Activated CD4-positive, alpha-beta T cell treated with anti-CD3 and anti-CD28 coated beads, Interleukin-2, amount 50 U/mL, for 1 hour (primary cell): ENCODE measurements at regions not wholly inside any gene's neighbourhood (a gene's known extent, or its start where the extent isn't known, plus 50 kb on each side); places are given as distances from the start of the nearest gene placed in this dataset.
A peak's percentile ranks its signal among the peaks of the same experiment; 100 is the strongest.
"Not testable (repeated sequence)": the region's sequence is repeated elsewhere in the genome, so short reads cannot be mapped to it uniquely, and the experiment has no call there.

Experiments used
- DNase-seq: peaks from one replicate; pipeline ENCODE4 v3.0.0-alpha.2; 2020

DNA sequence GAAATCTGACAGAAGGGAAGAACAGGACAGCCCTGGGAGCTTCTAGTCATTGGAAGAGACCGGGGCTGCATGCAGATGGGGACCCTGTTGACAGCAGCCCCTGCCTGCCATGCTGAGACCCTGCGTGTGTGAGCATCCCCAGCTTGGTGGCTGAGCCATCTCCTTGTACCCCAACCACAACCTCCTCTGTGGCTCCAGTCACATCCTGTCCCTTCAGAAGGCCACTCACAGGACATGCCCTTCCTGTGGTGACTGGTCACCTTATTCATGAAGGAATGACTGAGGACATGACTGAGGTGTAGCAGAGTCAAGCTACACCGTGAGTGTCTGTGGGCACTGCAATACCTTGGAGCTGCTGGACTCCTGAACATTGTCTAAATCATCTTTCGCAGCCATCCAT is 141.8 kb upstream of the ERRFI1 start:
- no peak for DNase-seq

DNA sequence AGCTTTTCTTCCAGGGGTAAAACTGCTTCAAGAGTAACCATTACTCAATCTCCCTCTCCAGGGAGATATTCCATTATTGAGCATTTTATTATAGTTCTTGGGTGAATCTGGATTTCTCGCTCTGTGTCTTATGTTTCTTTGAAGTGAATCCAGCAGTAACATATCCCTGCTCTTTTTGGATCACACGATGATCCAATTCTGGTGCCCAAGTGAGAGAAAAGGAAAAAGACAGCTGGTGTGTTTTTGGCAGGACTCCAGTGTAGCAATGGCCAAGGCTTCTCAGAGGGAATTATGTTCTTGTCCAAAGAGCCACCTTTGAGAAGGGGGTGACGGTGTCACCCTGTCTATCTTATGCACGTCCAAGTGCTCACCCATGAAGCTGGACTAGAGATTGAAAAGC is 140.3 kb upstream of the ERRFI1 start:
- no peak for DNase-seq

DNA sequence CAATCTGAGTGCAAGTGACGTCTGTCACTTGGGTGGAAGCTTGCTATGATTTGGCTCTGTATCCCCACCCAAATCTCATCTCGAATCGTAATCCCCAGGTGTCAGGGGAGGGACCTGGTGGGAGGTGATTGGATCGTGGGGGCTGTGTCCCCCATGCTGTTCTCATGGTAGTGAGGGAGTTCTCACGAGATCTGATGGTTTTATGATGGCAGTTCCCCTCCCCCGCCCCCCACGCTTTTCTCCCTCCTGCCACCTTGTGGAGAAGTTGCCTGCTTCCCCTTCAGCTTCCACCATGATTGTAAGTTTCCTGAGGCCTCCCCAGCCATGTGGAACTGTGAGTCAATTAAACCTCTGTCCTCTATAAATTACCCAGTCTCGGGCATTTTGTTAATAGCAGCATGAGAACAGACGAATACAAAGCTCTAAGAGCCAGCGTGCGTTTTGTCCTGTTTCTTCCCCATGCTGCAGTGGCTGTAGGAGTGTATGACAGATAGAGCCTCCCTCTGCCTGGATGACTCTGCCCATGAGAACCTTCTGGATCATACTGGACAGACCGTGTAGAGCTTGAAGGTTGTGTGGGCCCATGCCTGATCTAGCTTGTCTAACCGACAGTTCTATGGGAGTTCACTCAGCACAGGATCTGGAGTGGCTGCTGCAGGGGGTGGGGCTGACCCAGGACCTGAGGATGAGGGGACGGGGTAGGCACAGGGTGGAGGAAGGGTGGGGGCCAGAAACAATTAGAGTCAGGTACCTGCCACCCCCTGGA is 139.7 kb upstream of the ERRFI1 start:
- no peak for DNase-seq

DNA sequence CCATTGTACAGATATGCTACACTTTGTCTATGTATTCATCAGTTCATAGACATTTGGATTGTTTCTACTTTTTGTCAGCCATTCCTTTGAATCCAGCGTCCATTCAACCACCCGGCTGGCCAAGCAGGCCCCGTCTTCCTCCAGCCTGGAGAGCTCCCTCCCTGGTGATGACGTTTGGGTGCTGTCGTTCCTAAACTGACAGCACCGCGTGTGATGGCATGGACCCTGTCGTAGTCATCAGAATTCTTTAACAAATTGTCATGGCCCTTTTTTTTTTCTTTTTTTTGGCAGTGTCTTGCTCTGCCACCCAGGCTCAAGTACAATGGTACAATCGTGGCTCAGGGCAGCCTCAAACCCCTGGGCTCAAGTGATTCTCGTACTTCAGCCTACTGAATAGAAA is 138.6 kb upstream of the ERRFI1 start:
- no peak for DNase-seq

DNA sequence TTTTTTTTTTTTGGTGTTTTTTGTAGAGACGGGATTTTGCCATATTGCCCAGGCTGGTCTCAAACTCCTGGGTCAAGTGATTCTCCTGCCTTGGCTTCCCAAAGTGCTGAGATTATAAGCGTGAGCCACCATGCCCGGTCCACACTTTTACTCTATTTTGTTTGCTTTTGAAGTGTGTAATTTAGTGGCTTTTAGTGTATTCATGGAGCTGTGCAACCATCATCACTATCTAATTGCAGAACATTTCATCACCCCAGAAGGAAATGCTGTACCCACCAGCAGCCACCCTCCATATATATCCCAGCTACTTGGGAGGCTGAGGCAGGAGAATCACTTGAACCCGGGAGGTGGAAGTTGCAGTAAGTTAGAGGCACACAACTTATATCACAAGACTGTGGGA is 136.9 kb upstream of the ERRFI1 start:
- no peak for DNase-seq

DNA sequence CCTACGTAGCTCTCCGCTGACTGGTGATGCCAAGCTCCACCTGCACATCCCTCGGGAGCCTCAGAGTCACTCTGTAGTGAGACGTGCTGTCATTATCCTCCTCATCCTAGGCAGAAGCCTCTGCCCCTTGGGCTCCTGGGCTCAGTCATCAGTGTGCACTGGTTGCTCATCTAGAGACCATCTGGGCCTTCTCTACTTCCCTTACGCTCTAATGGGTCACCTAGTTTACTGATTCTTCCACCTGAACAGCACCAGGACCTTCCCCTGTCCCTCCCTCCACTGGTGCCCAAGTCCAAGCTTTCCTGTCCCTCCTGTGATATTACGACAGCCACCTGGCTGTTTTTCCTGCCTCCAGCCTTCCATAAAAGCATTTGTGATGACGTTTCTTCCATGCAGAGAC is 136.1 kb upstream of the ERRFI1 start:
- DNase-seq = no peak

DNA sequence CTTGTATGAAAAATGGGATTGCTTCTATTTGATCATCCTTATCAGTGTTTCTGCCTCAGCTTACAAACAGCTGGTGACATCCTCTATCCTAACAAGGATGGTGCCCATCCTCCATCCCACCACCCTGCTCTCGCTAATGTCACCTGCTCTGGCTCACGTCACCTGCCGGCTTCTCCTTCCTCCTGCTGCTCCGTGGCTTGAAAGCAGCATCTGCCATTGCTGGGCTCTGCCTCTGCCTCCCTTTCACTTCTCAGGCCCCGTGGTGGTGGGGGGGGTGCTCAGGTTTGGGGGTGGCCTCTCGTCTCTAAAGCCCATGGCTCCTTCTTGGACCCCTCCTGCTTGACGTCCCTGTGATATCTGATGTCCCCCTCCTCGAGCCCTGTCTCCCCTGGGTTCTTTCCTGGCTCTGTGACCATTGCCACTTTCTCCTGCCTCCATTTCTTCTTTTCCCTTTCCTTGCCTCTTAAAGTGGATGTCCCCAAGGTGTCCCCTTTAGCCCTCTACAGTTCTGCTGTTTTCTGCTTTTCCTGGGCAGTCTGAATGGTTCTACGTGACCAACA is 135.5 kb upstream of the ERRFI1 start:
- DNase-seq = no peak

DNA sequence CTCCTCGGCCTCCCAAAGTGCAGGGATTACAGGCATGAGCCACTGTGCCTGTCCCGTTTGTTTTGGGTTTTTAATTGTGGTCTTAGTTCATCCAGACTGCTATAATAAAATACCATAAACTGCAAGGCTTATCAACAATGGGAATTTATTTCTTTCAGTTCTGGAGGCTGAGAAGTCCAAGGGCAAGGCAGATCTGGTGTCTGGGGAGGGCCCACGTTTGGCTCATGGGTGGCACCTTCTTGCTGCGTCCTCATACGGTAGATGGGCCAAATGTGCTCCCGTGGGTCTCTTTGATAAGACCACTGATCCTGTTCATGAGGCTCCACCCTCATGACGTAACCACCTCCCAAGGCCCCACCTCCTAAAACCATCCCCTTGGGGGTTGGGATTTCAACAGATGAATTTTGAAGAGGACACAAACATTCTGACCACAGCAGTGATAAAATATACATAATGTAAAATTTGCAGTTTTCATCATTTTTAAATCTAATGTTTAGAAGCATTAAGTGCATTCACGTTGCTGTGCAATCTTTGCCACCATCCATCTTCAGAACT is 133.4 kb upstream of the ERRFI1 start:
- DNase-seq = no peak

DNA sequence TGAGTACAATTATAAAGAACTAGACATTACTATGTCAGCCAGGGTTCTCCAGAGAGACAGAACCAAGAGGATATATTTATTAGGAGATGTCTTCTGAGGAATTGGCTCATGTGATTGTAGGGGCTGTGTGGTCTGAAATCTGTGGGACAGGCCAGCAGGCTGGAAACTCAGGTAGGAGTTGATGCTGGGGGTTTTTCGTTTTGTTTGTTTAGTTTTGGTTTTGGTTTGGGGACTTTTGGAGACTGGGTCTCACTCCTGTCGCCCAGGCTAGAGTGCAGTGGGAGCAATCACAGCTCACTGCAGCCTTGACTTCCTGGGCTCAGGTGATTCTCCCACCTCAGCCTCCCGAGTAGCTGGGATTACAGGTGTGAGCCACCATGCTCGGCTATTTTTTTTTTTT is 132.9 kb upstream of the ERRFI1 start:
- no peak for DNase-seq

DNA sequence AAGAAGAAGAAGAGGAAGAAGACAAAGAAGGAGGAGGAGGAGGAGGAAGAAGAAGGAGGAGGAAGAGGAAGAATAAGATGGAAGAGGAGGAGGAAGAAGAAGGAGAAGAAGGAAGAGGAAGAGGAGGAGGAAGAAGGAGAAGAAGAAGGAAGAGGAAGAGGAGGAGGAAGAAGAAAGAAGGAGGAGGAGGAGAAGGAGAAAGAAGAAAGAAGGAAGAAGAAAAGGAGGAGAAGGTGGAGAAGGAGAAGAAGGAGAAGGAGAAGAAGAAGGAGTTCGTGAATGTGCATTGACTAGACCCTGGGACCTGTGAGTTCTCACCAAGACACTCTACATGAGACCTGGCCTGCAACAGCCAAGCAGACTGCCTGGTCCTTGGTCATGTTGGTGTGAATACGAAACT is 131.7 kb upstream of the ERRFI1 start:
- no peak for DNase-seq

DNA sequence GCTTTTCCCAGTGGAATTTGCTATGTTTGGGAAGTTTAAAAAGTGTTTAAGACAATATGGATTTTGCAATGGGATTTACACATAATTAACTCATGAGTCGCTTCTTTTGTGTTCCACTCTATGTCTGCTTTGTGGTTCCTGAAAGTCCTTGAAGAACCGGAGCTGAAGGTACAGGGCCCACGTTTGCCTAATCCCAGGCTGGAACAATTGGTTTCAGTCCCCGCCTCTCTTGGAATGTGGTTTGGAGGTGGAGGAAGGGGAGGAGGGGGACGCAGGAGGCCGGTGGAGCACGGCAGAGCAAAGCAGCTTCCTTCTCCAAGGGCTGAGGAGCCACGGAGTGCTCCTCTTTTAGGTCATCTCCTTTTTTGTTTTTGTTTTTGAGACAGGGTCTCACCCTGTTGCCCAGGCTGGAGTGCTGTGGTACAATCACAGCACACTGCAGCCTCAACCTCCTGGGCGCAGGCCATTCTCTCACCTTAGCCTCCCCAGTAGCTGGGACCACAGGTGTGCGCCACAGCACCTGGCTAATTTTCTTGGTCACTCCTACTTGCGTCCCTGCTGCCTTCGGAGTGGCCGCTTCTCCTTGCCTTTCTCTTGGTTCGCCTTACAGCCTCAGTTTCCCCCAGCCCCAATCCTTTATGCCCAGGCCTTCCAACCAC is 129.5 kb upstream of the ERRFI1 start:
- DNase-seq = no peak

DNA sequence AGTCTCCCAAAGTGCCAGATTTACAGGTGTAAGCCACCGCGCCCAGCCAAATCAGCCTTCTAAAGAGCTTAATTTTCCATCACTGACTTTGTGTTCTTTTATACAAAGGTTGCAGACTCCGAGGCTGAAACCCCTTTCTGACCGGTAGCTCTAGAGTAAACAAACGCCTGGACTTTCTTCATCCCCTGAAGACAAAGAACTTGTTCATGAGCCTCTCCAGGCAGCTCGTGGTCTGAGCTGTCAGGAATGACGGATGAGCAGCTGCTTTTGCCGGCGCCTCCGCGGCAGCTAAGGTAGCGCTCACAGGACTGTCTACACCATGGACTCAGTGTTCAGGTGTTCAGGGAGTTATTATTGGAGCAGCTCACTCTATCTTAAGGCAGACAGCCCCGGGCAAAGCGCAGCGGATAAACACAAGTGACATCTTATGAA is 128.5 kb upstream of the ERRFI1 start:
- no peak for DNase-seq

DNA sequence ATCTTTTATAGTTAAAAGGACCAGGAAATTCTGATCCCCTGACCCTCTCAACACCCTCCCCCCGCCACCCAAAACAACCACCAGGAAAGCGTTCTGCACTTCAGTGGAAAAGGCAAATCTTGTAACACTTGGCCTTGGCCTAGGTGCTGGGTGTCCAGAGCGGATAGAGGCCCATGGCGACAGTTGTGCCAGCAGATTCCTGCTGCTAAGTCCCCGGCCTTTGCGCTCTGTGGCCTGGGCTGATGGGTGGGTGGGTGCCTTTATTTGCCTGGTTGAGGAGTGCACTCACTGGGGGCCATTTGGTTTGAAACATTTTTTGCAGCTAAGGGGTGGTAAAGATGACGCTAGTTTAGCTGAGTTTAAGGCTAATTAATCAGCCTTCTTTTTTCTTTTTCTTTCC is 127.9 kb upstream of the ERRFI1 start:
- DNase-seq = no peak

DNA sequence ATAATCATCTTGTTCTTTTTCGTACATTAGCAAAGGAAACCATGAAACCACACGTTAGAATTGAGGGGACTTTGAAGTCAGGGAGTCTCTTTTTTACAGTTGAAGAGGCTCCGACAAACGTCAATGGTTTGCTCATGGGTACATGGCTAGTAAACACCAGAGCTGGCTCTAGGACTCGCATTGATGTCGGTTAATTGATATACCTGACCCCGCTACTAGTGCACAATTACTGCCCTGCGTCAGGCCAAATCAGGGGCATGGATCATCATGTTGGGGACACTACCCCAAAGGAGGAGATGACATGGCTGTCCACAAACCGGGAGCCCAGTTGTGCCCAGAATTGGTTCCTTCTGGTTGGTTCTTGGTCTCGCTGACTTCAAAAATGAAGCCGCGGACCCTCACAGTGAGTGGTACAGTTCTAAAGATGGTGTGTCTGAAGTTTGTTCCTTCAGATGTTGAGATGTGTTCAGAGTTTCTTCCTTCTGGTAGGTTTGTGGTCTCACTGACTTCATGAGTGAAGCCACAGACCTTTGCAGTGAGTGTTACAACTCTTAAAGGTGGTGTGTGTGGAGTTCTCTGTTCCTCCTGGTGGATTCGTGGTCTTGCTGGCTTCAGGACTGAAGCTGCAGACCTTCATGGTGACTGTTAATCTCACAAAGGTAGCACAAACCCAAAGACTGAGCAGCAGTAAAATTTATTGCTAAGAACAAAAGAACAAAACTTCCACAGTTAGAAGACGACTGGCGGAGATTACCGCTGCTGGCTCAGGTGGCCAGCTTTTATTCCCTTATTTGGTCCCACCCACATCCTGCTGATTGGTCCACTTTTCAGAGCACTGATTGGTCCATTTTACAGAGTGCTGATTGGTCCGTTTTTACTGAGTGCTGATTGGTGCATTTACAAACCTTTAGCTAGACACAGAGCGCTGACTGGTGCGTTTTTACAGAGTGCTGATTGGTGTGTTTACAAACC is 126.9 kb upstream of the ERRFI1 start:
- DNase-seq = peak; percentile 41

DNA sequence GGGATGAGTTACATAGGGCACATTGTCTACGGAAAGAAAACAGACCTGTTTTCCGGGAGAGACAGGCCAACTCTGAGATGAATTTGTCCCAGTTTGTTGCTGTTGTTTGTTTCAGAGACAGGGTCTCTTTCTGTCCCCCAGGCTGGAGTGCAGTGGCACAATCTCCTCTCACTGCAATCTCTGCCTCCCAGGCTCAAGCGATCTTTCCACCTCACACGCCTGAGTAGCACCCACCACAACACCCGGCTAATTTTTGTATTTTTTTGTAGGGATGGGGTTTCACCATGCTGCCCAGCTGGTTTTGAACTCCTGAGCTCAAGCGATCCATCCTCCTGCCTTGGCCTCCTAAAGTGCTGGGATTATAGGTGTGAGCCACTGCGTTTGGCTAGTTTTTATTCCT is 125.5 kb upstream of the ERRFI1 start:
- DNase-seq = no peak

DNA sequence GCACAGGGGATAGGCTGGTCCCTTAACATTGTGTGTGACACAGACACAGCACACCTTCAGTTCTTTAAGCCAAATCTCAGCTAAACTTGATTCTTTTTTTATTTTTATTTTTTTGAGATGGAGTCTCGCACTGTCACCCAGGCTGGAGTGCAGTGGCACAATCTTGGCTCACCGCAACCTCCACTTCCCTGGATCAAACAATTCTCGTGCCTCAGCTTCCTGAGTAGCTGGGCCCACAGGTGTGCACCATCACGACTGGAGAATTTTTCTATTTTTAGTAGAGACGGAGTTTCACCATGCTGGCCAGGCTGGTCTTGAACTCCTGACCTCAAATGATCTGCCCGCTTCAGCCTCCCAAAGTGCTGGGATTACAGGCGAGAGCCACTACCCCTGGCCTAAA is 123.6 kb upstream of the ERRFI1 start:
- not testable (repeated sequence) for DNase-seq

DNA sequence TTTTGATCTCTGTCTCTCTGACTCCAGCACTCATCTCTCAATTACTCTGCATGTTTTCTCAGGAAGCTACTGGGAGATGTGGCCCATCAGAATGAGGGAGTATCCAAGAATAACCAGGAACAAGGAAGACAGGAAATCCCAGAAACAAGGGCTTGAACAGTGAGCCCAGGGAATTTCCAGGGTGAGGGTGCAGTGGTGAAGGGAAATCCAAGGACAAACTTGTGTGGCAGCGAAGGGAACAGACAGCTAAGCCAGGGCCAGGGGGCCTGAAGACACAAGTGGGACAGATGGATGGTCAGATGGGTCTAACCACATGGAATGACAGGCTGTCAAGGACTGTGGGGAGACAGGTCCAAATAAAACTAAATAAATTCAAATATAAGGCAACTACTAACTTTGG is 121.8 kb upstream of the ERRFI1 start:
- no peak for DNase-seq

DNA sequence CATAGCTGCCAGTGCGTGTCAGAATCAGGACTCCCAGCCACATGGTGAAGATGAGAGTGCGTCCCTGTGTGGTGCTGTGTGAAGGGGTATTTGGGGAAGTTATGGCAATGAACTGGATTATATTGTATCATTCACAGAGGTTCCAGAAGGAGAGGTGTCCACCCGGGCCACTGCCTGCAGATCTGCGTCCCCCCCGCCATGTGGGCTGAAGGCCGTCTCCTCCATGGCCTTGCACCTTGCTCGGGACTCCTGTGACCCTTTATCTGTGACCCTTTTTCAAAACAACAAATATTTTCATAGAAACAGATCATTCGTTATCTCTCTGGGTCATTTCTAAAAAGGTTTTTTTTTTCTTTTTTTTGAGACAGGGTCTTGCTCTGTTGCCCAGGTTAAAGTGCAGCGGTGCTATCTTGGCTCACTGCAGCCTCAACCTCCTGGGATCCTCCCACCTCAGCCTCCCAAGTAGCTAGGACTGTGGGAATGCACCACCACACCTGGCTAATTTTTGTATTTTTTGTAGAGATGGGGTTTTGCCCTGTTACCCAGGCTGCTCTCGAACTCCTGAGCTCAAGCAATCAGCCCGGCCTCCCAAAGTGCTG is 120.2 kb upstream of the ERRFI1 start:
- no peak for DNase-seq

DNA sequence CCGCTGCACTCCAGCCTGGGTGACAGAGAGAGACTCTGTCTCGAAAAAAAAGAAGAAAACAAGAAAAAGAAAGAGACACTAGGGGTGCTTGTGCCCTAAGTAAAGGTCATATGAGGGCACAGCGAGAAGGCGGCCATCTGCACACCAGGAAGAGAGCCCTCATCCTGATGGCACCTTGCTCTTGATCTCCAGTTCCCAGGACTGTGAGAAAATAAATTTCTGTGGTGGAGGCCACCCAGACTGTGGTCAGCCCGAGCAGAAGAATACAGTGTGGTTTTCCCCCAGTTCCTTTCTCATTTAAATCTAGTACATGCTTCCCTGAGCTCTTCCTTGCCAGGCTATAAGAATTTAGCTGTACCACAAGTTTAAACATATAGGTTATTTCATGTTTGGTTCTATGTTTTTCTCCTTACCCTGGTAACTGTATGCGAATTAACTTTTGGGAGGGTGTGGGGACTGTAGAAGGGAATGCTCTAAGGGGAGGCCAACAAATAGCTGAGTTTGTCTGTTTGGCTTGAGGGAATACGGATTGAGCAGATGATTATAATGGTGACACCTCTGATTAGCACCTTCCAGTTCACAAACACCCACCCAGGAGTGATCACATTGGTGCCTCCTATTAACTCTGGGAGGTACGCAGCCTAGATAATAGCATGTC is 119.6 kb upstream of the ERRFI1 start:
- no peak for DNase-seq

DNA sequence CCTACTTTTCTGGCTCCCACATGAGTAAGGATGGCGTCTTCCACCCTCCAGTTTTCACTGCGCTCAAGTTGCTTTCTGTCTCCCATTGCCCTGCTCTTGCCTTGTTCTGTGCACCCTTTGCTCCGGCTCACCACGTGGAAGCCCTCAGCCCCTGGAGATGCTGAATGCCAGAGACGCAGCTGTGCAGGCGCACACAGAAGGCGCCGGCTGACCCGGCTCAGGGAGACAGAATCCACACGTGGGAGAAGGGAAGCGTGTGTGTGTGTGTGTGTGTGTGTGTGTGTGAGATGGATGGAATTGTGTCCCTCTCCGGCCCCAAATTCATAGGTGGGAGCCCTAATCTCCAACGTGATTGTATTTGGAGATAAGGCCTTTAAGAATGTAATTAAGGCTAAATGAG is 118.2 kb upstream of the ERRFI1 start:
- DNase-seq = no peak

DNA sequence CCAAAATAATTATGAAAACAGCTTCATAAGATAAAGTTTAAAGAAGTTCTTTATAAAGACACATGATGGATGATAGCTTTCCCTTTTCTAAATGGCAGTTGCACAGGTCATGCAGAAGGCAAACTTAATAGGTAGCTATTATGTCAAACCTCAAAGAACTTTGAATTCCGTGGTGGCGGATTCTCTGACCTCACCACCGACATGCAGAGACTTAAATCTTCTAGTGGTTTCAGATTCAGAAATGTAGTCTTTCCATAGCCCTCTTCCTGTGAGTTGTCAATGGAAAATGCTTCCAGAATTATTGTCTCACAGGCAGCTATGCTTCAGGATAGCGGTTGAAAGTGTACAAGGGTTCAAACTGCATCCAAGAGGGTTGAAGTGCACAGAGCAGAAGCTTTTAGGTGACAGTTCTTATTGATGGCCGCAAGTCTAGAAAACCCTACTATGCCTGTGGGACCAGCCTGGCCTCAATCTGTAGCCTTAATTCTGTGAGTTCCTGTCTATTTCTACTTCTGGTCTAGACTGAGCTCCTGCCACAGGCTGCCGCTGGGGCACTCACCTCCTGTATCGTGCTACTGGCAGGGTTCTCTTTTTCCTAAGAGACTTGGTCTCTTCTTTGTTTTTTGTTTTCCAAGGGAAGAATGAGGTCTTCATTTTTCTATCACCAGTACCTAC is 117.0 kb upstream of the ERRFI1 start:
- no peak for DNase-seq
